HS-5 (cell line): ENCODE measurements at regions not wholly inside any gene's neighbourhood (a gene's known extent, or its start where the extent isn't known, plus 50 kb on each side); places are given as distances from the start of the nearest gene placed in this dataset.

Experiments
- DNase-seq: peaks from one replicate; pipeline ENCODE4 v3.0.0-alpha.2; 2012; ENCODE audit warnings: low read depth

DNA sequence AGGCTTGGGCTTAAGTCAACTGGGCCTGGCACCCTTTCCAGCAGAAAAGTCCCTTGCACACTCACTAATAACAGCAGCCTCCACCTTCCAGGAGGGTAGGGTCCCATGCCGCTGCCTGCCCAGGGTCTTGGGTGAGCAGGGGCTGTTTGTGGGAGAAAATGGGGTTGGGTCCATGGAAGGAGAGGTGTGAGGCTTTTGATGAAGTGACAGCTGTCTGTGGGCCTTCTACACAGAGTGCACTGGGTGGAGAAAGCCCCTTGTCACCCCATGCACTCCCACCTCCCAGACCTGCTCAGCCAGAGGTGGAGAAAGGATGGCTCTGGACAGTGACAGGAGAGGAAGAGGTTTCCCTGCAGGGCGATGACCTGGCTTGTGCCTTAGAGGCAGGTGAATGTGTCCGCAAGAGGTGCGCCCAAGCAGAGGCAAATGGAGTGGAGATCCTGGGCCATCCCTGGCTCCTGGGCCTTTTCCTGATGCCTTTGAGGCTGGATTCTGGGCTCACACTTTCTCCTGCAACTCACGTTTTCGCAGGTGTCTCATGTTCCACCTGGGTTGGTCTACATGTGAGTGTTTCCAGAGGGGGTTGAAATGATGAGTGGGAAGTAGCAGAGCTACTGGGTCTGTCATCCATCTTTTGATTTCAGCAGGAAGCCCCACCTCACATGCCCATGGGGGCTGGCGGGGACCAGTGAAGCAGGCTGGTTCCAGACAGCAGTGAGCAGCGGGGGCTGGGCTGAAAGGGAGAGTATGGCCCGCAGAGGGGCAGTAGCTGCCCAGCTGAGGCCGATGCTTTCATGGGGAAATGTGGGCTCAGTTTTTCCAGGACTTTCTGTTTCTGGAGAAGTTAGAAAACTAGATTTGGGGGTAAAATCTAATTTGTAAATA lies 85.2 kb upstream of the PRR23E start:
- DNase-seq = no peak

DNA sequence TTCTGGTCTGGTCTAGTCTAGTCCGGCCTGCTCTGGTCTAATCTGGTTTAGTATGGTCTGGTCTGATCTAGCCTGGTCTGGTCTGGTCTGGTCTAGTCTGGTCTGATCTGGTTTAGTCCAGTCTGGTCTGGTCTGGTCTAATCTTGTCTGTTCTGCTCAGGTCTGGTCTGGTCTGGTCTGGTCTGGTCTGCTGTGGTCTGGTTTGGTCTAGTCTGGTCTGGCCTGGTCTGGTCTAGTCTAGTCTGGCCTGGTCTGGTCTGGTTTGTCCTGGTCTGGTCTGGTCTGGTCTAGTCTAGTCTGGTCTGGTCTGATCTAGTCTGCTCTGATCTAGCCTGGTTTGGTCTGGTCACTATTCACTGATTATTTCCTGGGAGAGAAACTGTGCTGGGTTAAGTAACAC lies 84.1 kb upstream of the PRR23E start:
- DNase-seq = no peak

DNA sequence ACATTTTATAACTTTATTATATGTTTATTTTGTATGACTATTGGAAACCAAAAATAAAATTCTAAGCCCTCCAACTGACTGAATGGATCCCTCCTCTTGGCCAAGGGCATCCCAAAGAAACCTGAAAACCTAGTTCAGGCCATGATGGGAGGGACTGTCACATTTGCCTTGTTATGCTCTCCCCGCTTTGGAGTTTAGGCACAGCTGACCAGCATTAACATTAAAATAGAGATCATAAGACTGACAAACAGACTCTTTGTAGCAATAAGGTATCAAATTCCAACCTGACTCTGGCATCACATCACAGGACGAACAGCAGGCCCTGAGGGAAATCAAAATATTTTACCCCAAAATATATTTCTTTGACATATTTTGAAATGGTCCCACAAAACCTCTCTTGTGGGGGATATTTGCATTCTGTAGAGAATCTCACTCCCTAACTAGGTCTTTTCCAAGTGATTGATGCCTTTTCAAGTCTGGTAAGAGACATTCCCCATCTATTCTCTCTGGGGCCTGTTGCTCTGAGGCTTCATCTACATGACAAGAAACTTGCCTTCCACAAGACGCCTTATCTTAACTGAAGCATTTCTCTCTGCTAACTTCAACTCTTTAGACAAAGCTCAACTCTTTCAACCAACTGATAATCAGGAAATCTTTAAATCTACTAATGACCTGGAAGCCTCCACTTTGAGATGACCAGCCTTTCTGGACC lies 81.8 kb upstream of the PRR23E start:
- DNase-seq = no peak

DNA sequence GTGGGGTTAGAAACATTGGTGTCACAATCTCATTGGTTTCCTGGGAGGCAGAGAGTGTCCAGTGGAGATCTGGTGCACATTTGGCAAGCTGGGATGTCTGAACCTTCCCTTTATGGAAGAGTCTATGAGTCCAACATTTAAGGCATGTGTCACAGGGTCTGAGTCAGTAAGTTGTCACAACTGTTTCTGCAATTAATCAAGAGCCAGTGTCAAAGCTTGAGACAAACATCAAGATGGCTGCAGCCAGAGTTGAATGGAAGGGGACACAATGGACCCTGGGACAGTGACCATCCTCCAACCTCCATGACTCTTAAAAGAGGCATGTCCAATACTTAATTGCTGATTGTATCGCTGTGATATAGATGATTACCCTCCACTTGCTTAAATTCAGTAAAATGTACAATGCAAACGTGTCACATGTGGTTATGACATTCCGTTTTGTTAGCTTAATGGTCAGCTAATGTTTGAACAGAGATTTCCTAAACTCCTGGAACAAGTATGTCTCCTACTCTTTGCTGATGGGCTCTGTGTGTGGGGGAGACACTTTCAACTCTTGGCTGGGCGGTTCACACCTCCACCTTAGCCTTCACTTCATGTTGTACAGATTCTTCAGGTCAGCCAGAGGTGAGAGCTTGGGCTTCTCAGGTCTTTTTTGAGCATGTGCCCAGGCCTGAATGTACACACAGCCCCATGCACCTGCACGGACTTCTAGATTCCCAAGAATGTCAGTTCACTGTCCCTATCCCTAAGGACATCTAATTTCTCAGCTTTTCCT lies 79.9 kb upstream of the PRR23E start:
- no peak for DNase-seq

DNA sequence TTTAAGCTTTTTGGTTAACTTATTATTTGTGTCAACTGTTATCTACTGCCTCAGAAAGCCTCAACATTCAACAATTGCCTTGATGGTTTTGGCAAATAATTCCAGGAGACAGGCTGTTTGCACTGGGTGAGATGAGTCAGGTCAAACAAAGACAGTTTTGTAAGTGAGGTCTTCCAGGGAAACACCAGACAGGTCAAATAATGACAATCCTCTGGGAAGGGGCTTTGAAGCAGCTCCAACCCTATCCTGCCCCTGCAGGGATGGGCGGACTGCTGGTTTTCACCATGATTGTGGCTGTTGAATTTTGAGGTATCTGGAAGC lies 79.4 kb upstream of the PRR23E start:
- no peak for DNase-seq

DNA sequence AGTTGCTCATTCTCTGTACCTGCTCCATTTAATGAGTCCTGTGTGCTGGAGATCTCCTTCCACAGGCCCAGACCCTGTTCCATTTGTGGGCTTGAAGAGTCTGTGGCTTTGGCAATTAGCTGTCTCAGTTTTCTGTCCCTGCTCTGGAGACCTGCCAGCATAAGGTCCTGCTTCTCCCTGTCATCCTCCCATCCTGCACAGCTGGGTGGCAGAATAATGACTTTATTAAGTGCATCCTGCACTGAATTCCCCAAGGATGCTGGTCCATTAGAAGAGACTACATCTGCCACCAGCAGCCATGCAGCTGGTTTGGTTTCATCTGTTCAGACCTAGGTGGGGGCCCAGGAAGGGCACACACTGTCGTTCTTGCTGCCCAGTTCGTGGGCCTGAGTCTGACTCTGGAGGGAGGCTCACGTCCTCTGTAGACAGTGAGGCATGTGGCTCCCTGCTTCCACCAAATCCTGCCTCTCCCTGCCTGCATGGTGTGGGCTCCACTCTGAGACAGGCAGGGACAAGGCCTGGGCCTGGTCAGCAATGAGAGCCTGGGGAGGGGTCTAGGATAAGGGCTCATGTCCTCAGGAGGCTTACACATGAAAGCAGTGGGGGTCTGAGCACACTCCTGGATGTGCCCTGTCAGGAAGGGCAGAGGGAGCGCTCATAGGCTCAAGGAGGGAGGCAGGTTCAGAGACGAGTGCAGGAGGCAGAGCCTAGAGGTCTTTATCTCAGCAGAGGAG lies 78.4 kb upstream of the PRR23E start:
- no peak for DNase-seq

DNA sequence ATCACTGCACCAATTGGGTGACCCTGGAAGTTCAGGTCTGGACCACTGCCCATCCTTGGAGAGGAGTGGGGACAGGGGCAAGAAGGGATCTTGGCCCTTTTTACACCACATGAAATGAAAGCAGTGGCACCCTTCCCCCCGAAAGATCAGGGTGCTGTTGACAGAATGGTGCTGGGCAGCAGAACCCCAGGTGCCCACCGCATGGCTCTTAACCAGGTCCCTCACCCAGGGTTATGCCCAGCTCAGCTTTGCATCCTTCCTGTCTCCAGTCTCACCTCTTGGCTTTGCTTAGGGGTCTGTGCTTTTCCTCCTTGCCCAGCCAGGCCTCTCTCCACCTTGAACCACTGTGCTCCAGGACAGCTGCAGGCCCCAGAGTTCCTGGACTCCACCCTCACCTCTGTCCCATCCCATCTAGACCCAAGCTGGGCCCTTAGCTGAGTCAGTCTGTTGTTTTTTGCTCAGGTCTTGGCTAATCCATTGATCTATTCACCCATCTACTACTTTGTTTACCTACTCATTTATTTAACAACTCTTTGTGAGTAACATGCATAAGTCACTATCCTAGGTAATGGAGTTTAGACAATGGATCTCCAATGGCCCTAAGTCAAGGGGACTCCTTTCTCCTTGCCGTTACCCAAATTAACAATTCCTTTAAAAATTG lies 77.1 kb upstream of the PRR23E start:
- DNase-seq = no peak

DNA sequence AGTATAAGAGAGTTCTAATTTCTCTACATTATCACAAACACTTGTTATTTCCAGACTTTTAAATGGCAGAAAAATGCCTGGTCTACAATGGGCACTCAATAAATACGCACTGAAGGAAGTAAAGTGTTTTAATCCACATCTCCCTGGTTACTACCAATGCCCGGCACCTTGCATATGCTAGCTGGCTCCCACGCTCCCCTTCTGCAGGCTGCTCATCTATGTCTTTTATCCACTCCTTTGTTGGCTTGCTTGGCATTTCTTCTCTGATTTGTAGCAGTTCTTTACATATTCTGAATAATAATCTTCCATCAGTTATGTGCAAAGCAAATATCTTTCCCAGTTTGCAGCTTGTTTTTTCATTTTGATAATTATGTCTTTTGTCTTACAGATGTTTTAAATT lies 74.6 kb upstream of the PRR23E start:
- DNase-seq = no peak

DNA sequence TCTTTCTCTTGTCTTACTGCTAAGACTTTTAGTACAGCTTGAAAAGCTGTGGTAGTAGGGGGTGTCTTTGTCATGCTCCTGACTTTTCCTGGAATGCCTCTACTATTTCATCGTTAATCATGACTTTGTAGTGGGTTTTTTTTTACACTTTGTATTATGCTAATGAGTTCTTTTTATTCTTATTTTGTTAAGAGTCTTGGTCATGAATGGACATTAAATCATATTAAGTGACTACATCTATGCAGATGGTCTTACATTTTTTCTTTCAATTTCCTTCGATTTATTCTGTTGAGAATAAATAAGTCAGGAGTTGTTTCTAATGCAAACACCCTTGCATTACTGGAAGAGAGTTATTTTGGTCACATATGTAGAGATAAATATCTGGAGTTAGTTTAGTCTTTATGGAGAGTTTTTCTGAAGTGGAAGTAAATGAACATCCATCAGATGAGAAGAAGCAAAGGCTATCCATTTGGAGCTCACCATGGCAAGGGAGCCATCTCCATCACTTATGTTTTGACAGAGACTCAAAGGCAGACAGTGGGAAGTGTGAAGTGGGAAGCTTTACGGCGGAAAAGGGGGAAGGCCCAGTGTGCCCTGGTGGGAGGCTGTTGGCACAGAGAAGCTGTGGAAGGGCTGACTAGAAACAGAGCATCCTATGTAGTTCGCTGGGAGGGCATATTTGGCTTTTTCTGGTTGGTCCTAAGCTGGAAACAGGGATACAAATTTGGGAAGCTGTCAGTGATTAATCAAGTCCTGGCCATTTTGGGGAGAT lies 73.1 kb upstream of the PRR23E start:
- no peak for DNase-seq

DNA sequence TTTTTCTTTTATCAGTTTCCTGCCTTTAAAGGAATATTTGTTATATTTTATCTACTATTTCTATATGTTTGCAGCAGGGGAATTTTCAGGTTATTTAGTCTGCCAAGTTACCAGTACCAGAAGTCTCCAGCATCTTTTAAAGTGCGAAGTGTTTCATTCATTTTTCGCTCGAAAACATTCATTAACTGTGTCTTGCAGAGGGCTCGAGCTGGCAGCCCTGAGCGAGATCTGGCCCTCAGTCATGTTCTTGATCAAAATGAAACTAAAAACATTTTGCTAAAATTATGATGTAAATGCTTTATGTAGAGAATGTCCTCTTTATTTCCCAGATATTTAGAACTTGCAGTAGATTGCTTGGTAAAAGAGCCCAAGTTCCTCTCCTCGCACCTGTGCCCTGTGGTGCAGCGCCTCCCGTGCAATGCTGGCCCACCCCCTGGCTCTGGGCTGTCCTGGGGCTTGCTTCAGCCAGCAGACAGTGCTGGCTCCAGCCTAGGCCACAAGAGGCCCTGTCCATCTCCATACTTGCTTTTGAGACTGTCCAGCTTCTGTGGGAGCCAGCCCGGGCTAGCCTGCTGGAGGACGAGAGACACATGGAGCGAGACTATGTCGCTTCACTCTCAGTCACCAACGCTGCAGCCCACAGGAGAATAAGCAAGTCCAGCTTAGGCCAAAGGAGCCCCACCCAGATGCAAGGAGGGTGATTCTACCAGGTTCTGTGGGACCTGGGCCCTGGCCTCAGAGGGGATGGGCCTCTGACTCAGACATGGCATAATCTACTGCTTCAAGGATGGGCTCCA lies 71.9 kb upstream of the PRR23E start:
- DNase-seq = no peak

DNA sequence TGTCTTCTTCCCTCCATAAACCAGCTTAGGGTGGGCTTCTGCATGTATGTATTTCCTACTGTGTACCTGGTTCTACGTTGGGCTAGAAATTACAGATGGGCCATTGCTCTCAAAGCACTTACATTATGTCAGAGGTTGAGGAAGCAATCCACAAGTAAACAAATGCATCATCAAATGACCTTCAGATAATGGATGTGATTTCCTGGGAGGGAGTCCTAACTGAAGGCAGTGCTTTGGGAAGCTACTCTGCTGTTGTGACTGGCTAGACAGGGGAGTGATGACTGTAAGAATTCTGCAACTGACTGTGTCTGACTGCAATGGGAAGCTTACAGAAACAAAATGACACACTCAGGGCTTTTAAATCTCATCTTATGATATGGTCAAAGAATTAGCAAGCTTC lies 71.0 kb upstream of the PRR23E start:
- DNase-seq = no peak

DNA sequence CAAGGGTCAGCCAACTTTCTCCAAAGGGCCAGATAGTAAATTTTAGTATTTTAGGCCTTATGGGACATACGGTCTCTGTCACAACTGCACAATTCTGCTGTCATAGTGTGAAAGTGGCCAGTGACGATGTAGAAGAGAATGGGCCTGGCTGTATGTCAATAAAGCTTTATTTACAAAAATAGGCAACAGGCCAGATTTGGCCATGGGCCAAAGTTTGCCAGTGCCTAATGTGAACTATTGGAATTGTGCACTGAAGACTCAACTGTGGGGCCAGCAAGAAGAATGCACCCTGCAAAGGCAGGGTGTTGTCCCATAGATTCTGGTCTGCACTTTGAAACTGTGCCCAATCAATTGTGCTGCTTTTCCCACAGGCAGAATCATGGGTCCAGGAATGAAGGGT lies 69.4 kb upstream of the PRR23E start:
- no peak for DNase-seq

DNA sequence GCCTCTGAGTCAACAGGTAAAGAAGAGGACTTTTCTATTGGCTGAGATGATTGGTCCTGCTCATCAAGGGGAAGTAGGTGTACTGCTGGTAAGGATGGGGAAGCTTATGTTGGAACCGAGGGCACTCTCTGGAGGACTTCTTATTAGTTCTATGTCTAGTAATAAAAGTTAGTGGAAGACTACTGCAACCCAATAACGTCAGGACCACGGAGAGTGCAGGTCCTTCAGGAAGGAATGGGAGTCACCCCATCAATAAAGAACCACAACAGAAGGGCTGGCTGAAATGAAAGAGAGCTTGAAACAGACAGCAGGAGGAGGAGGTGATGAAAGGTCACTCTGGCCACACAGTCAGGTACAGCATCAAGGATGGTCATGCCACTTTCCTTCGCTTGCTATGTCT lies 68.8 kb upstream of the PRR23E start:
- DNase-seq = no peak

DNA sequence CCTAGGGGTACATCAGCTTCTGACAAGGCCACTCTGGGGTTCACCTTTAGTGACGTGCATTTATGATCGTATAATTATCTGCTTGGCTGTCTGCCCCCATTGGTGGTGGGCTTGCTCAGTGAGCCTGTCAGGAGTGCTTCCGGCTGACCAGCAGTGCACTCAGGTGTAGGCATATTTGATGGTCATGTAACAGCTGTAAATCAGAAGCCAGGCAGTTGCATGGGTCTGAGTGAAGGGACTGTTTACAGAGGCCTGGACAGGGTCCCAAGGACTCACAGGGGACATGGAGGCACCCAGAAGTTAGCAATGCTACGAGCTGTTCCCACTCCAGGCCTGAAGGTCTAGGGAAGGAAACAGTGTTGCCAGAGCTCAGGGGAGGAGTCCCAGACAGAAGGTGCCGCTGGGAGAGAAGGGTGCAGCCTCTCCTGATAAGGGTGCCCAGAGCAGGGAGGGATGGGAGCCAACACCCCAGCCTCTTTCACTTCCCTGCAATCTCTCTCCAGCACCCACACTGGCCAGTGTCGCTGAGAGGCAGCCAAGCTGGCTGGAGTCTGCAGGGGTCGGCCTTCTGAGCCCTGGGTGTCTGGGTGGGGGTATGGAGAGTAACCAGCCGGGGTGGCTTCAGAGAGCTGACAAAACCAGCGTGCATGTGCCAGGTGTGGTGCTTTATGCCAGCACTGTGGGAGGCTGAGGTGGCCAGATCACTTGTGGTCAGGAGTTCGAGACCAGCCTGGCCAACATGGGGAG lies 61.3 kb upstream of the PRR23E start:
- no peak for DNase-seq

DNA sequence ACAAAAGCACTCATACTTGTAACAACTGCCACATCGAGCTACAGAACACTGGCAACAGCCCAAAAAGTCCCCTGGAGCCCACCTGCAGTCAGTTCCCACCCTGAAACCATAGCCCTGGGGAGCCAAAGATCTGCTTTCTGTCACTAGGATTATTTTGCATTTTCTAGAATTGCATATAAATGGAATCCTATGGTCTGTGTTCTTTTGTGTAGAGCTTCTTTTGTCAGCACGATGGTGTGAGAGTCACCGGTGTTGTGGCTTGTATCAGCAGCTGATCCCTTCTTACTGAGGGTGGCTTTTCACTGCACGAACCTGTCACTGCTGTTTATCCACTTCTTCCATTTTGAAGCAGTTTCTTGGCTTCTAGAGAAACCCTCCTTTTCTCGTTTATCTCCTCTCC lies 60.1 kb upstream of the PRR23E start:
- DNase-seq = no peak

DNA sequence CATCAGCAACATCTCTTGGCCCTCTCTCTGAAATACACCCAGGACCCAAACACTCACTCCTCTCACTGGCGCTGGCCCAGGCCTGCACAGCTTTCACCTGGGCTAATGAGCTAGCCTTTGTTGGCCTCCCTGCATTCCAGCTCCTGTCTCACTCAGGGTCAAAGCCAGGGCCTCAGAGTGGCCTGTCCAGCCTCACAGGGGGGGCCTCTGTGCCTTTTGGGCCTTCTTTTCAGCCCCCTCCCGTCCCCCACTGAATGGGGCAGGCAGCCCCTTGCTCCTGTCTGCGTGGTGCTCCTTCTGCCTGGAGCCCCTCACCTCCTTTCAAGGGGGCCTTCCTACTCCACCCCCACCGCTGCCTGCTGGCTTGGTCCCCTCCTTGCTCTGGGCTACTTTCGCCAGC lies 59.0 kb upstream of the PRR23E start:
- no peak for DNase-seq

DNA sequence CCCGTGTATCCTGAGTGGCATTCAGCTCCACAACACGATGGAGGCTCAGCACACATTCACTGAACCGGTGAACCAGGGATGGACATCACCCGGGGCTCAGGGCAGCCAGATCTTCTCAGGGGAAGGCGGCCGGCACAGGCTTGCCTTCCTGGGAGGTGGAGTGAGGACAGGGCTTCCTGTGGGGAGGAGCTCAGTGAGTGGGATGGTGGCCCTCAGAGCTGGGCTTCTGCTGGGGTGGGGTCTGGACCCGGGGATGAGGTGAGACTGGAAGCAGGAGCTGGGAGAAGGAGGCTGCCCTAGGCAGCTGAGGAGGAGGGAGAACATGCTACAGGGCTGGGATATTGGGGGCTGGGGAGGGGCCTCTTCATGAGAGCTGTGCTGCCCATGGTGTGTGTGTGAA lies 58.5 kb upstream of the PRR23E start:
- DNase-seq = no peak

DNA sequence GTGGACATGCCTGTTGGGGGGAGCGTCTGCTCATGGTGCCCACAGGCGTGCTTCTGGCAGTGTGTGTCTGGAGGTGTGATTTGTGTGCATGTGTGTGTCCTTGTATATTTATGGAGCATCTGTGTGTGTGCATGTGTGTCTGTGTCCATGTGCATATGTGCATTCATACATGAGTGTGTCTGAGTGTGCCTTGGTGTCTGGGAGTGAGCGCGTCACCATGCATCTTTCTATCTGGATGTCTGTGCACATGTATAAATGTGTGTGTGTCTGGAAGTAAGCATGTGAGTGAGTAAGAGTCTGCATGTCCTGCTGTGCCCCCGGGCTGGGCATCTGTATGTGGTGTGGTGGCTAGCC lies 58.1 kb upstream of the PRR23E start:
- no peak for DNase-seq

DNA sequence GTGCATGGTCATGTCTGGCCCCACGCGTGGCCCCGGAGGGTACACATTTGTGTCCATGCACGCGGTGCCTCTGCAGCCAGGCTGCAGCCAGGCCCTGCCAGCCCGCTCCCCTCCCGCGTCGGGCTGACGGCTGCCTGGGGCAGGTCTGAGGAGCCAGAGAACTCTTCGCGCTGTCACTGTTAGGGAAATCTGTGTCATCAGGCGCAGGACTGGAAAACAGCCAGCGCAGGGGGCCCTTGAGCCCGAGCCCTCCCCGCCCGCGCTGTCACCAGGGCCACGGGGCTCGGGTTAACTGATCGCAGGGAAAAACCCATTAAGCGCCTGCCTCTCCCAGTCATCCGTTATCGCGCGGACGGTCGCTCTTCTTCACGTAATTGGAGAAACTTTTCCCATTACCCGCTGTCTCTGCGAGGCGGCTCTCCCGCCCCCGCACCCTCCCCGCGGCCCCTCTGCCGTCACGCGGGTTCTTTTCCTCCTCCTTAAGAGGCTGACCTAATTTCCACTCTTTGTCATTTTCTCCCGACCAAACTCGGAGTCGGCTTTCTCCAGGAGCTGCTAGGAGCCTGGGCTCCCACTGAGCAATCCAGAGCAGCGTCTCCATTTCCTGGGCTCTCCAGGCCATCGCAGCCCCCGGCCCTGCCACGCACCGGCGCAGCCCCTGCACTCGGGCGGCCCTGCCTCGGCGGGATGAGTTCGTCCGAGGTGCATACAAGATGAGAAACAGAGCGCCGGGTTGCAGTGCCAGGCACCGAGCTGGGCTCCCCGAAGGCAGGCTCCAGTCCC lies 57.5 kb upstream of the PRR23E start:
- DNase-seq = no peak
